Loucy (cell line): ENCODE measurements at regions not wholly inside any gene's neighbourhood (a gene's known extent, or its start where the extent isn't known, plus 50 kb on each side); places are given as distances from the start of the nearest gene placed in this dataset.

Experiments
- CTCF ChIP-seq: fragments of 200-600 bp; sonication (generic); conservative IDR thresholded peaks from 2 replicates; pipeline ENCODE4 v1.5.1; 2014; ENCODE audit warnings: mild to moderate bottlenecking, antibody characterized with exemption, low read length
- EZH2phosphoT487 ChIP-seq: fragments of 200-600 bp; IDR thresholded peaks from 2 replicates; pipeline ENCODE4 v1.6.1; 2018; ENCODE audit warnings: antibody characterized with exemption, mild to moderate bottlenecking, moderate library complexity, borderline replicate concordance

GRCh38 chr6:74346936-74347535 lies 651.0 kb downstream of the CD109 start:
- TF ChIP-seq CTCF, result no peak
- TF ChIP-seq EZH2phosphoT487, result no peak
